ENCODE measurements at regions not wholly inside any gene's neighbourhood (a gene's known extent, or its start where the extent isn't known, plus 50 kb on each side); places are given as distances from the start of the nearest gene placed in this dataset.

DNA sequence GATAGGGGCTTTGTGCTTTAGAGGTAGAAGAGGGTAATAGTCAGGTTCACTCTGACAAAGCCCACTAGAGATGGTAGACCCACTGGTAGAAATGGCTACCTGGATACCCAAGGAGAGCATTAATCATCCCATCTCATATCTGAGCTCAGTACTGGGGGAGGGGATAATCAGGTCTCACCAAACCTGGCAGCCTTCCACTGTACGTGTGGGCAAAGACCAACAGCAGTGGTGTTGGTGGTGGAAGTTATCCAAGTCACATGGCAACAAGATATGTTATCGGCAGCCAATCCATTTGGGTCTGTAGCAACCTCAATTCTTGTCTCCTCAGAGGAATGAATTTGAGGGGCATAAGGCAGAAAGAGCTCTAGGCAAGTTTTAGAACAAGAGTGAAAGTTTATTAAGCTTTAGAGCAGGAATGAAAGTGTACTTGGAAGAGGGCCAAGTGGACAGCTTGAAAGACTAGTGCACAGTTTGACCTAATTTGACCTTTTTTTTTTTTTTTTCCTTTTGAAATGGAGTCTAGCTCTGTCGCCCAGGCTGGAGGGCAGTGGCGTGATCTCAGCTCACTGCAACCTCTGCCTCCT lies 67.0 kb upstream of the CXCL13 start:
- DNase-seq, result peak; percentile 11

Data from DMS79 (cell line).